BLaER1 treated with 17β-estradiol and CSF1 and Interleukin-3, amounts not matched to agents 10 nM and 100 nM (cell line): ENCODE measurements at regions not wholly inside any gene's neighbourhood (a gene's known extent, or its start where the extent isn't known, plus 50 kb on each side); places are given as distances from the start of the nearest gene placed in this dataset.

Experiments used
- H3K27ac ChIP-seq, 11 experiments: shearing (Covaris generic); formaldehyde crosslinking; 2 replicates each; pipeline ENCODE4 v1.8.1; 2022
- H3K27me3 ChIP-seq, 11 experiments: shearing (Covaris generic); formaldehyde crosslinking; 2 replicates each; pipeline ENCODE4 v1.8.1; 2022
- H3K36me3 ChIP-seq, 11 experiments: shearing (Covaris generic); formaldehyde crosslinking; 2 replicates each; pipeline ENCODE4 v1.8.1; 2022
- H3K4me1 ChIP-seq, 10 experiments: shearing (Covaris generic); formaldehyde crosslinking; 2 replicates each; pipeline ENCODE4 v1.8.1; 2022
- H3K4me2 ChIP-seq, 11 experiments: shearing (Covaris generic); formaldehyde crosslinking; 2 replicates each; pipeline ENCODE4 v1.8.1; 2022
- H3K4me3 ChIP-seq, 10 experiments: shearing (Covaris generic); formaldehyde crosslinking; 2 replicates each; pipeline ENCODE4 v1.8.1; 2022
- H3K9ac ChIP-seq, 11 experiments: shearing (Covaris generic); formaldehyde crosslinking; 2 replicates each; pipeline ENCODE4 v1.8.1; 2022
- H3K9me3 ChIP-seq, 11 experiments: shearing (Covaris generic); formaldehyde crosslinking; replicated peaks in 1 of 11; 2 replicates each; pipeline ENCODE4 v1.8.1; 2022
- H4K20me1 ChIP-seq, 11 experiments: shearing (Covaris generic); formaldehyde crosslinking; 2 replicates each; pipeline ENCODE4 v1.8.1; 2022
- Cebpa-rat ChIP-seq, 11 experiments: shearing (Covaris generic); IDR thresholded peaks; 2 replicates each; pipeline ENCODE4 v1.8.1; 2022

DNA sequence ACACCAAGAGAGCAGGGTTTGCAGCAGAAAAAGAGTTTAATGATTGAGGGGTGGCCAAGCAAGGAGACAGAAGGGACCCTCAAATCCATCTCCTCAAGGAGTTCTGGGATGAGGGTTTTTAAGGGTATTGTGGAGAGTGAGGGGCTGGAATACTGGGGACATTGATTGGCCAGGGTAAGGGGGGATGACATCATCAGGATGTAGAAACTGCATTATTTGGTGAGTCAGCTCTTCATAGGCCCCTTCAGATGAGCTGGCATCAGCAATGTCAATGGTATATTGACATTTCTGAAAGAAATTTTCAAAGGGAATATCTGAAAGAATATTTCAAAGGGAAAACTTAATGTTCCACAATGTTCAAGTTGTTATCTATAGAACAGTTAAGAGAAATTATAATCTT, 168.1 kb upstream of the SNX7 start:
- Histone ChIP-seq H3K4me2 (no peak overlapping the region), H3K27me3 (no peaks in the 10 kb centered on the region), H3K9me3 (no peaks in the 10 kb centered on the region), H3K4me3 (no peak overlapping the region), H3K36me3 (no peaks in the 10 kb centered on the region), H3K4me1 (no peaks in the 10 kb centered on the region), H3K9ac (no peak overlapping the region), H3K27ac (no peak overlapping the region), H4K20me1 (no peaks in the 10 kb centered on the region)
- TF ChIP-seq Cebpa-rat (IDR thresholded peaks at IDR 0.05): no peak

- H3K4me3 ChIP-seq: no peak overlapping the region
- no peaks in the 10 kb centered on the region for H3K36me3 ChIP-seq
- no peaks in the 10 kb centered on the region for H4K20me1 ChIP-seq
- H3K4me1 ChIP-seq: no peaks in the 10 kb centered on the region
- no peak overlapping the region for H3K4me2 ChIP-seq
- H3K27ac ChIP-seq: no peak overlapping the region
- no peaks in the 10 kb centered on the region for H3K9me3 ChIP-seq
- H3K9ac ChIP-seq: no peak overlapping the region
- no peak for TF ChIP-seq Cebpa-rat (IDR thresholded peaks at IDR 0.05)
- no peaks in the 10 kb centered on the region for H3K27me3 ChIP-seq
Observed at GRCh38 chr1:98490099-98490498, 171.4 kb upstream of the SNX7 start.

- Histone ChIP-seq H4K20me1 (no peaks in the 10 kb centered on the region), H3K27ac (no peak overlapping the region)
- TF ChIP-seq Cebpa-rat (IDR thresholded peaks at IDR 0.05): no peak
Observed at GRCh38 chr1:98487620-98488019, 173.9 kb upstream of the SNX7 start.

GRCh38 chr1:98482611-98483010, 178.9 kb upstream of the SNX7 start:
- no peak for TF ChIP-seq Cebpa-rat (IDR thresholded peaks at IDR 0.05)
- H3K4me1 ChIP-seq: no peaks in the 10 kb centered on the region
- H3K4me2 ChIP-seq: no peak overlapping the region
- H3K9ac ChIP-seq: no peak overlapping the region
- H3K27ac ChIP-seq: no peak overlapping the region
- no peak overlapping the region for H3K4me3 ChIP-seq
- H3K9me3 ChIP-seq: no peaks in the 10 kb centered on the region
- no peaks in the 10 kb centered on the region for H3K36me3 ChIP-seq
- H4K20me1 ChIP-seq: no peaks in the 10 kb centered on the region
- no peaks in the 10 kb centered on the region for H3K27me3 ChIP-seq

More at GRCh38 chr1:98487620-98488019, 173.9 kb upstream of the SNX7 start:
- Histone ChIP-seq H3K27me3 (no peaks in the 10 kb centered on the region), H3K9ac (no peak overlapping the region), H3K9me3 (no peaks in the 10 kb centered on the region), H3K4me2 (no peak overlapping the region), H3K4me1 (no peaks in the 10 kb centered on the region), H3K36me3 (no peaks in the 10 kb centered on the region), H3K4me3 (no peak overlapping the region)

- Histone ChIP-seq H4K20me1 (no peaks in the 10 kb centered on the region), H3K27ac (no peak overlapping the region), H3K4me1 (no peaks in the 10 kb centered on the region), H3K4me2 (no peak overlapping the region), H3K27me3 (no peaks in the 10 kb centered on the region), H3K36me3 (no peaks in the 10 kb centered on the region), H3K9me3 (no peaks in the 10 kb centered on the region), H3K9ac (no peak overlapping the region), H3K4me3 (no peak overlapping the region)
- TF ChIP-seq Cebpa-rat (IDR thresholded peaks at IDR 0.05): no peak
Observed at GRCh38 chr1:98480271-98480670, 181.2 kb upstream of the SNX7 start.

- no peak overlapping the region for H3K27ac ChIP-seq
- H3K4me3 ChIP-seq: no peak overlapping the region
- H3K27me3 ChIP-seq: no peaks in the 10 kb centered on the region
- H4K20me1 ChIP-seq: no peaks in the 10 kb centered on the region
- no peaks in the 10 kb centered on the region for H3K36me3 ChIP-seq
- H3K4me1 ChIP-seq: no peaks in the 10 kb centered on the region
- TF ChIP-seq Cebpa-rat (IDR thresholded peaks at IDR 0.05): no peak
- H3K9me3 ChIP-seq: no peaks in the 10 kb centered on the region
- H3K9ac ChIP-seq: no peak overlapping the region
- no peak overlapping the region for H3K4me2 ChIP-seq
Observed at GRCh38 chr1:98478121-98478520, 183.4 kb upstream of the SNX7 start.

DNA sequence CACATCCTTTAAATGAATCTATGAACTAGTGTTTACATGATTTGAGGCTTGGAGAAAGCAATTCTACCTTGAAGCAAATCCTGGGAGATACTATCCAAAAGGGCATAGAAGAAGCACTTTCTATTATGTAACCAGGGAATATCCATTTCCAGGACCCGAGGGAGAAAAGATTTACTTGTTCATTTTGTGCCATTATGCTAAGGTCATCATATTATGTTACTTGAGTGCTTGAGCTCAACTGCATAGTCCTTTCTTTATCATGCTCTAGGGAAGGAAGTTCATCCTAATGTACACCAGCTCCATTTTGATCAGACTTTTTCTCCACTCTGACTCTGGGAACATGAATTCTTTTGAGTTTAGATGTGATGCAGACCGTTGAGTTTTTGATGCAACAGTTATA, 188.6 kb upstream of the SNX7 start:
- no peak for TF ChIP-seq Cebpa-rat (IDR thresholded peaks at IDR 0.05)
- no peak overlapping the region for H3K9ac ChIP-seq
- H3K27ac ChIP-seq: no peak overlapping the region
- no peaks in the 10 kb centered on the region for H3K36me3 ChIP-seq
- H3K27me3 ChIP-seq: no peaks in the 10 kb centered on the region
- H3K4me2 ChIP-seq: no peak overlapping the region
- H4K20me1 ChIP-seq: no peaks in the 10 kb centered on the region
- peaks cover 0 to under 1% (median 0%) of the 10 kb centered on the region in 10 experiments; a peak in 1 of 20 replicates for H3K4me1 ChIP-seq
- no peaks in the 10 kb centered on the region for H3K9me3 ChIP-seq
- H3K4me3 ChIP-seq: no peak overlapping the region

DNA sequence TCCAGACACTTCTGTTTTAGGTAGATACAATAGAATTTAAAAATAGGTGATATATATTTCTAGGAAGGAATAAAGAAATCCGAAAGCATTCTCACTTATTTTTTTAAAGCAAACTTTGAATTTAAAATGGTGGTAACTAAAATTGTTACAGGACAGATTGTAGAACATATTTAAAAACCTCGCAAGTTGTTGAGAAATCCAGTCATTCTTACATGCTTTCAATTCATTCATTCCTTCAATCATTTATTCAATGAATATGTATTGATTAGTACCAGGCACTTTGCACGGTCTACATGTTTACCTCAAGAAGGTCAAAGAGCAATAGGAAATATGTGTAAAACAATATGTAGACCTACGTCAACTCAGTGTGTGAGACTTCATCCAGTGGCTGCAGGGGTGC, 189.9 kb upstream of the SNX7 start:
- TF ChIP-seq Cebpa-rat (IDR thresholded peaks at IDR 0.05): no peak
- Histone ChIP-seq H3K4me1 (peaks cover 0 to 13% (median 0%) of the 10 kb centered on the region in 10 experiments; a peak in 7 of 20 replicates), H3K9ac (no peak overlapping the region), H3K4me2 (no peak overlapping the region), H3K36me3 (no peaks in the 10 kb centered on the region), H4K20me1 (no peaks in the 10 kb centered on the region), H3K4me3 (no peak overlapping the region), H3K9me3 (no peaks in the 10 kb centered on the region), H3K27ac (no peak overlapping the region), H3K27me3 (no peaks in the 10 kb centered on the region)

DNA sequence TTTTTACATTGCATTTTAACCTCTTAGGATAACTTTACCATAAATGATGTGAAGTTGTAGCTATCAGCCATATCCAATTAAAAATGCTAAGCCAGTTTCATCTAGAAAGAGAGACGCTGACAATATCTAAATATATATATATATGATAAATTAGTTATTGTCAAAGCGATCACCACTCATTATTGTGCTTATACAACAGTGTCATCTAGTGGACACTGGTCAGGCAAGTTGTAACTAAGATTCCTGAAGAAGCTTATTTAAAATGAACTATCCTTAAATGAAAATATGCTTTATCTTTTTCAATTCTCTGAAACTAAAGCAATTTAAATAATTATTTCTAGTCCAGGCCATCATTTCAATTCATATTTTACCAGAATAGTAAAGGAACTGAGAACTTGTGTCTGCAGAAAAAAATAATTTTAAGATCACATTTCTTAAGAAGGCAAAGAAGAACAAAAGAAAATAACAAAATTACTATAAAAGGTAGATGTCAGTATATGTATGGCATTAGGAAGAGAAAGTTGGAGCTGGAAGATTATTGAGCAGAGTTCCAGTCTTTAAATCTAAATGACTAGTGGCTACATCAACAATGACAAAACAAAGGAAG, 193.3 kb upstream of the SNX7 start:
- Histone ChIP-seq H3K27ac (no peak overlapping the region), H4K20me1 (no peaks in the 10 kb centered on the region), H3K9me3 (no peaks in the 10 kb centered on the region), H3K9ac (no peak overlapping the region), H3K4me2 (0 out of 22 replicates have a peak overlapping the region, but pooled peaks of 1 of the 11 experiments have one; percentile 44), H3K4me3 (no peak overlapping the region), H3K27me3 (no peaks in the 10 kb centered on the region), H3K36me3 (no peaks in the 10 kb centered on the region), H3K4me1 (peaks cover 0 to 17% (median 0%) of the 10 kb centered on the region in 10 experiments; a peak in 7 of 20 replicates)
- no peak for TF ChIP-seq Cebpa-rat (IDR thresholded peaks at IDR 0.05)

- H3K4me3 ChIP-seq: no peak overlapping the region
- peak overlapping the region in 1 of 11 experiments; percentile 44; a peak in 3 of 22 replicates for H3K4me2 ChIP-seq
- no peak overlapping the region for H3K27ac ChIP-seq
- H3K9ac ChIP-seq: no peak overlapping the region
- TF ChIP-seq Cebpa-rat (IDR thresholded peaks at IDR 0.05): no peak
- H3K27me3 ChIP-seq: no peaks in the 10 kb centered on the region
- H4K20me1 ChIP-seq: no peaks in the 10 kb centered on the region
- no peaks in the 10 kb centered on the region for H3K9me3 ChIP-seq
- H3K36me3 ChIP-seq: no peaks in the 10 kb centered on the region
- peaks cover 0 to 17% (median 0%) of the 10 kb centered on the region in 10 experiments; a peak in 7 of 20 replicates for H3K4me1 ChIP-seq
Observed at GRCh38 chr1:98467586-98467985, 193.9 kb upstream of the SNX7 start.
